Breast epithelium (tissue), 3 donors: ENCODE measurements at regions not wholly inside any gene's neighbourhood (a gene's known extent, or its start where the extent isn't known, plus 50 kb on each side); places are given as distances from the start of the nearest gene placed in this dataset.

Experiments used
- POLR2A ChIP-seq: fragments of 450-650 bp; IDR thresholded peaks from one replicate; pipeline ENCODE4 v1.6.1; 2016; ENCODE audit warnings: antibody characterized with exemption, mild to moderate bottlenecking, moderate library complexity
- POLR2AphosphoS5 ChIP-seq, 3 donors: sonication (generic); formaldehyde crosslinking; IDR thresholded peaks; one replicate each; pipeline ENCODE4 v1.6.1; 2017; ENCODE audit warnings: antibody characterized with exemption in 3 of 3
- TF ChIP-seq, protein P1 (sequence below), 3 donors: fragments of 450-650 bp; IDR thresholded peaks; one replicate each; pipeline ENCODE4 v1.5.1; 2016 to 2017; ENCODE audit warnings: antibody characterized with exemption in 3 of 3, mild to moderate bottlenecking in 3 of 3, moderate library complexity in 3 of 3

DNA sequence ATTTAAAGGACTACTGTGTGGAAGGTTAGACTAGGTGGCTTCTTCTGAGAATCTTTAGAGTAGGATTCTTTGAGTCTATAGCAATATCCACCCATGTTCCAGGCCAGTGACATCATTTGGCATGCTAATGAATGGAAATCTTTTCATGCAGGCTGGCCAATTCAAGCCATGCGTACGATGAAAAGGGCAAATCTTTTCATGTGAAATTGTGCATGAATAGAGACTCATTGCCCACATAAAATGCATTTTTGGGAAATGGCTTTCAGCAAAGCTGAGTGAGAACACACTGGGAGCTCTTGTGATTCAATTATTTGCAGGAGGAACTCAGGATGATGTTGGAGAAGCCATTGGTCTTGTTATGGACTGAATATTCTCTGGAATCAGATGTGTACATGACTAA, 324.9 kb upstream of the DAB1 start:
- TF ChIP-seq, protein P1, sequence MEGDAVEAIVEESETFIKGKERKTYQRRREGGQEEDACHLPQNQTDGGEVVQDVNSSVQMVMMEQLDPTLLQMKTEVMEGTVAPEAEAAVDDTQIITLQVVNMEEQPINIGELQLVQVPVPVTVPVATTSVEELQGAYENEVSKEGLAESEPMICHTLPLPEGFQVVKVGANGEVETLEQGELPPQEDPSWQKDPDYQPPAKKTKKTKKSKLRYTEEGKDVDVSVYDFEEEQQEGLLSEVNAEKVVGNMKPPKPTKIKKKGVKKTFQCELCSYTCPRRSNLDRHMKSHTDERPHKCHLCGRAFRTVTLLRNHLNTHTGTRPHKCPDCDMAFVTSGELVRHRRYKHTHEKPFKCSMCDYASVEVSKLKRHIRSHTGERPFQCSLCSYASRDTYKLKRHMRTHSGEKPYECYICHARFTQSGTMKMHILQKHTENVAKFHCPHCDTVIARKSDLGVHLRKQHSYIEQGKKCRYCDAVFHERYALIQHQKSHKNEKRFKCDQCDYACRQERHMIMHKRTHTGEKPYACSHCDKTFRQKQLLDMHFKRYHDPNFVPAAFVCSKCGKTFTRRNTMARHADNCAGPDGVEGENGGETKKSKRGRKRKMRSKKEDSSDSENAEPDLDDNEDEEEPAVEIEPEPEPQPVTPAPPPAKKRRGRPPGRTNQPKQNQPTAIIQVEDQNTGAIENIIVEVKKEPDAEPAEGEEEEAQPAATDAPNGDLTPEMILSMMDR (IDR thresholded peaks at IDR 0.05): no peak
- TF ChIP-seq POLR2A (no peak), POLR2AphosphoS5 (IDR thresholded peaks at IDR 0.05) (no peak)
